Activated CD4-positive, alpha-beta T cell treated with anti-CD3 and anti-CD28 coated beads, Interleukin-2, amount 10 ng/mL, durations not matched to agents 24 days and 14 days (primary cell): ENCODE measurements at regions not wholly inside any gene's neighbourhood (a gene's known extent, or its start where the extent isn't known, plus 50 kb on each side); places are given as distances from the start of the nearest gene placed in this dataset.
"Not testable (repeated sequence)": the region's sequence is repeated elsewhere in the genome, so short reads cannot be mapped to it uniquely, and the experiment has no call there.

Experiments
- DNase-seq: peaks from one replicate; pipeline ENCODE4 v3.0.0; 2022
- H3K27ac Mint-ChIP-seq: one replicate; pipeline ENCODE4 v1.8.0; 2022; ENCODE audit warnings: mild to moderate bottlenecking, mixed read lengths
- H3K27me3 Mint-ChIP-seq: one replicate; pipeline ENCODE4 v1.8.0; 2022; ENCODE audit warnings: mixed read lengths
- H3K36me3 Mint-ChIP-seq: one replicate; pipeline ENCODE4 v1.8.0; 2022; ENCODE audit warnings: low read depth, mild to moderate bottlenecking, mixed read lengths
- H3K4me1 Mint-ChIP-seq: one replicate; pipeline ENCODE4 v1.8.0; 2021; ENCODE audit warnings: mixed read lengths
- H3K4me3 Mint-ChIP-seq: one replicate; pipeline ENCODE4 v1.8.0; 2022; ENCODE audit warnings: mild to moderate bottlenecking, moderate library complexity, mixed read lengths
- H3K9me3 Mint-ChIP-seq: one replicate; pipeline ENCODE4 v1.8.0; 2021; ENCODE audit warnings: mixed read lengths
- intact Hi-C: fragments of 100-400 bp; cut with micrococcal nuclease; formaldehyde crosslinking; loops from one replicate; pipeline ENCODE4 v1.15.1; 2023

- Mint-ChIP-seq H3K4me3 (no peak overlapping the region), H3K27me3 (no peaks in the 10 kb centered on the region), H3K4me1 (no peaks in the 10 kb centered on the region), H3K9me3 (no peaks in the 10 kb centered on the region), H3K27ac (no peak overlapping the region), H3K36me3 (no peaks in the 10 kb centered on the region)
- intact Hi-C loops: no loop called here
- no peak for DNase-seq
These were observed 51.4 kb downstream of the SLC41A2 start for GRCh38 chr12:104906695-104907094.

GRCh38 chr12:104905446-104905845 is 52.6 kb downstream of the SLC41A2 start:
- H3K4me3 Mint-ChIP-seq, intact Hi-C loops, H3K9me3 Mint-ChIP-seq, H3K36me3 Mint-ChIP-seq, H3K27ac Mint-ChIP-seq, H3K27me3 Mint-ChIP-seq, H3K4me1 Mint-ChIP-seq, DNase-seq: not testable (repeated sequence)

GRCh38 chr12:104903648-104904423 is 54.3 kb downstream of the SLC41A2 start:
- intact Hi-C loops: no loop called here
- no peak for DNase-seq
- Mint-ChIP-seq H3K36me3 (peaks cover 1% of the 10 kb centered on the region), H3K27me3 (no peaks in the 10 kb centered on the region), H3K4me3 (no peak overlapping the region), H3K9me3 (peaks cover 7% of the 10 kb centered on the region), H3K27ac (no peak overlapping the region), H3K4me1 (no peaks in the 10 kb centered on the region)

GRCh38 chr12:104902125-104902524 is 56.0 kb downstream of the SLC41A2 start:
- Mint-ChIP-seq H3K27ac (no peak overlapping the region), H3K4me1 (no peaks in the 10 kb centered on the region), H3K4me3 (no peak overlapping the region), H3K36me3 (peaks cover 1% of the 10 kb centered on the region), H3K27me3 (no peaks in the 10 kb centered on the region), H3K9me3 (peaks cover 7% of the 10 kb centered on the region)
- intact Hi-C loops: no loop called here
- no peak for DNase-seq

- no peaks in the 10 kb centered on the region for H3K4me1 Mint-ChIP-seq
- H3K4me3 Mint-ChIP-seq: no peak overlapping the region
- H3K9me3 Mint-ChIP-seq: peaks cover 16% of the 10 kb centered on the region
- peaks cover 6% of the 10 kb centered on the region for H3K27me3 Mint-ChIP-seq
- H3K27ac Mint-ChIP-seq: no peak overlapping the region
- peaks cover 1% of the 10 kb centered on the region for H3K36me3 Mint-ChIP-seq
- no peak for DNase-seq
- intact Hi-C loops: no loop called here
These were observed 61.4 kb downstream of the SLC41A2 start for GRCh38 chr12:104896710-104897109.

GRCh38 chr12:104896146-104896545 is 61.9 kb downstream of the SLC41A2 start:
- Mint-ChIP-seq H3K36me3 (peaks cover 1% of the 10 kb centered on the region), H3K27ac (no peak overlapping the region), H3K9me3 (peaks cover 16% of the 10 kb centered on the region), H3K27me3 (peaks cover 6% of the 10 kb centered on the region), H3K4me3 (no peak overlapping the region), H3K4me1 (no peaks in the 10 kb centered on the region)
- no peak for DNase-seq
- intact Hi-C loops: no loop called here

GRCh38 chr12:104895415-104895814 is 62.7 kb downstream of the SLC41A2 start:
- DNase-seq: no peak
- no peak overlapping the region for H3K27ac Mint-ChIP-seq
- peaks cover 3% of the 10 kb centered on the region for H3K36me3 Mint-ChIP-seq
- peaks cover 7% of the 10 kb centered on the region for H3K4me1 Mint-ChIP-seq
- no peak overlapping the region for H3K4me3 Mint-ChIP-seq
- intact Hi-C loops: no loop called here
- H3K9me3 Mint-ChIP-seq: peaks cover 23% of the 10 kb centered on the region
- peaks cover 6% of the 10 kb centered on the region for H3K27me3 Mint-ChIP-seq

- H3K9me3 Mint-ChIP-seq: peaks cover 16% of the 10 kb centered on the region
These were observed 67.5 kb downstream of the SLC41A2 start for GRCh38 chr12:104890476-104891096.

GRCh38 chr12:104889735-104890134 is 68.4 kb downstream of the SLC41A2 start:
- intact Hi-C loops: no loop called here
- Mint-ChIP-seq H3K27me3 (peaks cover 6% of the 10 kb centered on the region), H3K4me1 (peaks cover 7% of the 10 kb centered on the region), H3K9me3 (peaks cover 16% of the 10 kb centered on the region), H3K4me3 (no peak overlapping the region), H3K27ac (no peak overlapping the region), H3K36me3 (peaks cover 2% of the 10 kb centered on the region)
- no peak for DNase-seq

More at GRCh38 chr12:104890476-104891096, 67.5 kb downstream of the SLC41A2 start:
- peak overlapping the region; percentile 32 for H3K4me3 Mint-ChIP-seq
- H3K4me1 Mint-ChIP-seq: peaks cover 7% of the 10 kb centered on the region
- peak overlapping the region; percentile 88 for H3K27ac Mint-ChIP-seq
- H3K36me3 Mint-ChIP-seq: peaks cover 2% of the 10 kb centered on the region
- no peak for DNase-seq
- intact Hi-C loops: no loop called here
- peaks cover 6% of the 10 kb centered on the region for H3K27me3 Mint-ChIP-seq

- peaks cover 16% of the 10 kb centered on the region for H3K9me3 Mint-ChIP-seq
- DNase-seq: no peak
- H3K4me1 Mint-ChIP-seq: peaks cover 7% of the 10 kb centered on the region
- H3K27me3 Mint-ChIP-seq: peaks cover 4% of the 10 kb centered on the region
- H3K36me3 Mint-ChIP-seq: peaks cover 2% of the 10 kb centered on the region
- intact Hi-C loops: no loop called here
- H3K4me3 Mint-ChIP-seq: no peak overlapping the region
- H3K27ac Mint-ChIP-seq: no peak overlapping the region
These were observed 69.2 kb downstream of the SLC41A2 start for GRCh38 chr12:104888892-104889291.

- no peak overlapping the region for H3K4me3 Mint-ChIP-seq
- no peak for DNase-seq
- H3K27ac Mint-ChIP-seq: no peak overlapping the region
- intact Hi-C loops: no loop called here
- peaks cover 14% of the 10 kb centered on the region for H3K9me3 Mint-ChIP-seq
- H3K4me1 Mint-ChIP-seq: peaks cover 7% of the 10 kb centered on the region
- H3K36me3 Mint-ChIP-seq: peaks cover 2% of the 10 kb centered on the region
- peaks cover under 1% of the 10 kb centered on the region for H3K27me3 Mint-ChIP-seq
These were observed 69.6 kb downstream of the SLC41A2 start for GRCh38 chr12:104888481-104888880.

- Mint-ChIP-seq H3K4me3 (no peak overlapping the region), H3K36me3 (peaks cover 5% of the 10 kb centered on the region), H3K27ac (no peak overlapping the region), H3K4me1 (peaks cover 7% of the 10 kb centered on the region), H3K27me3 (peaks cover 2% of the 10 kb centered on the region), H3K9me3 (peaks cover 15% of the 10 kb centered on the region)
- intact Hi-C loops: no loop called here
- DNase-seq: no peak
These were observed 70.6 kb downstream of the SLC41A2 start for GRCh38 chr12:104887452-104887851.

GRCh38 chr12:104886418-104887401 is 71.4 kb downstream of the SLC41A2 start:
- Mint-ChIP-seq H3K27me3 (peaks cover 5% of the 10 kb centered on the region), H3K9me3 (peaks cover 19% of the 10 kb centered on the region), H3K4me1 (peaks cover 7% of the 10 kb centered on the region), H3K4me3 (no peak overlapping the region), H3K27ac (no peak overlapping the region), H3K36me3 (peaks cover 5% of the 10 kb centered on the region)
- intact Hi-C loops: no loop called here
- DNase-seq: no peak
